ENCODE measurements at regions not wholly inside any gene's neighbourhood (a gene's known extent, or its start where the extent isn't known, plus 50 kb on each side); places are given as distances from the start of the nearest gene placed in this dataset.

- Histone ChIP-seq H3K14ac (ENCODE audit: insufficient read depth, low read length) (no peak overlapping the region), H3T11ph (ENCODE audit: low read length) (no peak overlapping the region), H4K20me1 (ENCODE audit: control insufficient read depth, insufficient read depth, insufficient read length) (no peaks in the 10 kb centered on the region), H3K23me2 (ENCODE audit: insufficient read length, low read depth, low read length, poor library complexity, severe bottlenecking) (no peaks in the 10 kb centered on the region), H2AK5ac (ENCODE audit: insufficient read length, low read length) (no peak overlapping the region), H3K18ac (ENCODE audit: insufficient read length, low read depth, low read length) (no peak overlapping the region), H3K4me2 (ENCODE audit: insufficient read depth, insufficient read length, low read length) (no peak overlapping the region), H3K9ac (ENCODE audit: extremely low read depth, insufficient read length, low read length) (no peak overlapping the region), H2BK5ac (ENCODE audit: insufficient read length, low read length) (no peak overlapping the region), H3K27ac (ENCODE audit: insufficient read length, low read depth, low read length) (no peak overlapping the region), H4K8ac (replicated peaks; ENCODE audit: insufficient read length, low read depth, low read length) (no peak overlapping the region), H4K91ac (ENCODE audit: insufficient read length, low read depth, low read length) (no peak overlapping the region), H3K79me1 (ENCODE audit: insufficient read depth, low read depth, low read length, poor library complexity, severe bottlenecking) (no peaks in the 10 kb centered on the region), H4K5ac (ENCODE audit: insufficient read length, low read depth, low read length) (no peak overlapping the region), H3K56ac (ENCODE audit: insufficient read length, low read depth, low read length) (no peak overlapping the region), H3K4ac (ENCODE audit: low read depth, low read length) (no peak overlapping the region), H2BK15ac (ENCODE audit: low read depth, low read length) (no peak overlapping the region), H2BK12ac (ENCODE audit: insufficient read length, low read depth, low read length) (no peak overlapping the region), H3K27me3 (ENCODE audit: insufficient read depth, low read length) (no peaks in the 10 kb centered on the region), H2BK20ac (ENCODE audit: low read depth, low read length, poor library complexity, severe bottlenecking) (no peak overlapping the region), H2BK120ac (ENCODE audit: low read depth, low read length, poor library complexity, severe bottlenecking) (no peak overlapping the region), H3K4me1 (ENCODE audit: insufficient read depth, low read length) (no peaks in the 10 kb centered on the region), H3K23ac (ENCODE audit: insufficient read length, low read depth, low read length) (no peak overlapping the region), H3K79me2 (ENCODE audit: insufficient read depth, low read length) (no peaks in the 10 kb centered on the region), H2AFZ (ENCODE audit: low read length) (no peak overlapping the region), H3K9me3 (ENCODE audit: control insufficient read depth, low read depth, low read length) (no peaks in the 10 kb centered on the region)
- Mint-ChIP-seq H3K27me3 (ENCODE audit: low read depth) (no peaks in the 10 kb centered on the region), H3K27ac (no peak overlapping the region), H3K4me1 (0 out of 4 replicates have a peak, but pooled peaks cover 0 to 4% of the 10 kb centered on the region in 2 experiments), H3K9me3 (peaks cover 17 to 23% of the 10 kb centered on the region in 2 experiments), H3K4me3 (no peak overlapping the region), H3K36me3 (ENCODE audit: insufficient read depth in 1 of 3, low read depth in 3 of 3) (peaks cover 5 to 25% (median 9%) of the 10 kb centered on the region in 3 experiments; a peak in 6 of 7 replicates)
- no peak for TF ChIP-seq CTCF (conservative IDR thresholded peaks at IDR 0.05)
- no peak for DNase-seq
- WGBS (ENCODE audit: extremely low coverage, insufficient read length, low lambda C conversion rate), result no CpG with 5 or more reads among the region's 3 CpGs
These were observed 347.4 kb upstream of the PRICKLE1 start for GRCh38 chr12:42936991-42937390.
